ENCODE measurements at regions not wholly inside any gene's neighbourhood (a gene's known extent, or its start where the extent isn't known, plus 50 kb on each side); places are given as distances from the start of the nearest gene placed in this dataset.

DNA sequence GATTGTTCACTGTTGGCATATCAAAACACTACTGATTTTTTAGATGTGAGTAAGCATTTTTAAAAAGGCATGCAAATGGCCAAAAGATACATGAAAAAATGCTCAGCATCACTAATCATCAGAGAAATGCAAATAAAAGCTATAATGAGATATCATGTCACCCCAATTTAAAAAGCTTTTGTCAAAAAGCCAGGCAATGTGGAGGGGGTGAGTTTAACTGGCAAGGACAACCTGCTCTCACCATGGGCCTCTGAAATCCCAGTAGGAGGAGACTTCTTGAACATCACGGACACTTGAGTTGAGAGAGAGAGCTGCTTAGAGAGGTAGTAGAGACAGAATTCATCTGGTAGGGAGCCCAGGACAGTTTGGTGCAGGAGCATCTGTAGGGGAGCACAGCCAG lies 347.1 kb upstream of the MPDZ start:
- DNase-seq = no peak
- no peaks in the 10 kb centered on the region for H3K4me1 ChIP-seq (ENCODE audit: insufficient read depth)
- H3K27me3 ChIP-seq (replicated peaks; ENCODE audit: insufficient read depth) = no peaks in the 10 kb centered on the region; the same call in 1 of the 2 replicates
- no peak overlapping the region for H3K9ac ChIP-seq
- H3F3A ChIP-seq (ENCODE audit: insufficient read depth) = no peaks in the 10 kb centered on the region
- in situ Hi-C loops (cut with MboI) = no loop called here
- no peaks in the 10 kb centered on the region for H4K20me1 ChIP-seq (ENCODE audit: insufficient read depth)
- 65 to 69% methylated on average over 1 of the region's 1 CpG for WGBS, 2 experiments (ENCODE audit: low coverage in 1 of 2, low lambda C conversion rate in 2 of 2, missing lambda C conversion rate in 2 of 2)
- no peak overlapping the region for H3K27ac ChIP-seq
- H2AFZ ChIP-seq = no peak overlapping the region
- H3K79me2 ChIP-seq (ENCODE audit: insufficient read depth) = no peaks in the 10 kb centered on the region
- no peaks in the 10 kb centered on the region for H3K9me2 ChIP-seq (ENCODE audit: insufficient read depth)
- H3K4me3 ChIP-seq = no peak overlapping the region
- TF ChIP-seq EZH2phosphoT487 (IDR thresholded peaks at IDR 0.05; ENCODE audit: insufficient read depth, low read depth) (no peak), EZH2 (IDR thresholded peaks at IDR 0.05; ENCODE audit: insufficient read depth, poor library complexity, severe bottlenecking) (no peak)
- no peak overlapping the region for H3K4me2 ChIP-seq (ENCODE audit: unreplicated experiment)
- H3K9me3 ChIP-seq (ENCODE audit: low read depth) = no peaks in the 10 kb centered on the region
- no peaks in the 10 kb centered on the region for H3K36me3 ChIP-seq (ENCODE audit: low read depth)

- no peaks in the 10 kb centered on the region for H3F3A ChIP-seq (ENCODE audit: insufficient read depth)
- TF ChIP-seq EZH2 (IDR thresholded peaks at IDR 0.05; ENCODE audit: insufficient read depth, poor library complexity, severe bottlenecking) (no peak), EZH2phosphoT487 (IDR thresholded peaks at IDR 0.05; ENCODE audit: insufficient read depth, low read depth) (no peak)
- 23 to 30% methylated on average over 6 of the region's 6 CpGs for WGBS, 2 experiments (ENCODE audit: low coverage in 1 of 2, low lambda C conversion rate in 2 of 2, missing lambda C conversion rate in 2 of 2)
- no peaks in the 10 kb centered on the region for H3K9me2 ChIP-seq (ENCODE audit: insufficient read depth)
- no peak overlapping the region for H3K4me2 ChIP-seq (ENCODE audit: unreplicated experiment)
- no peak overlapping the region for H3K4me3 ChIP-seq
- no peaks in the 10 kb centered on the region for H3K36me3 ChIP-seq (ENCODE audit: low read depth)
- H3K79me2 ChIP-seq (ENCODE audit: insufficient read depth) = no peaks in the 10 kb centered on the region
- in situ Hi-C loops (cut with MboI) = no loop called here
- H3K9me3 ChIP-seq (ENCODE audit: low read depth) = no peaks in the 10 kb centered on the region
- no peaks in the 10 kb centered on the region; the same call in 1 of the 2 replicates for H3K27me3 ChIP-seq (replicated peaks; ENCODE audit: insufficient read depth)
- DNase-seq = no peak
- H3K4me1 ChIP-seq (ENCODE audit: insufficient read depth) = no peaks in the 10 kb centered on the region
- H3K27ac ChIP-seq = no peak overlapping the region
- no peak overlapping the region for H2AFZ ChIP-seq
- H3K9ac ChIP-seq = no peak overlapping the region
- no peaks in the 10 kb centered on the region for H4K20me1 ChIP-seq (ENCODE audit: insufficient read depth)
Observed at GRCh38 chr9:13621872-13622564, 342.5 kb upstream of the MPDZ start.

- no peak for DNase-seq
- Histone ChIP-seq H3K27ac (no peak overlapping the region), H3F3A (ENCODE audit: insufficient read depth) (no peaks in the 10 kb centered on the region), H3K9ac (no peak overlapping the region), H3K4me1 (ENCODE audit: insufficient read depth) (no peaks in the 10 kb centered on the region), H3K9me2 (ENCODE audit: insufficient read depth) (no peaks in the 10 kb centered on the region), H3K4me2 (ENCODE audit: unreplicated experiment) (no peak overlapping the region), H3K27me3 (replicated peaks; ENCODE audit: insufficient read depth) (no peaks in the 10 kb centered on the region), H2AFZ (no peak overlapping the region), H4K20me1 (ENCODE audit: insufficient read depth) (no peaks in the 10 kb centered on the region), H3K4me3 (no peak overlapping the region), H3K9me3 (ENCODE audit: low read depth) (no peaks in the 10 kb centered on the region), H3K79me2 (ENCODE audit: insufficient read depth) (no peaks in the 10 kb centered on the region), H3K36me3 (ENCODE audit: low read depth) (no peaks in the 10 kb centered on the region)
- 9 to 10% methylated on average over 2 of the region's 2 CpGs for WGBS, 2 experiments (ENCODE audit: low coverage in 1 of 2, low lambda C conversion rate in 2 of 2, missing lambda C conversion rate in 2 of 2)
- no peak for TF ChIP-seq EZH2phosphoT487 (IDR thresholded peaks at IDR 0.05; ENCODE audit: insufficient read depth, low read depth)
- no peak for TF ChIP-seq EZH2 (IDR thresholded peaks at IDR 0.05; ENCODE audit: insufficient read depth, poor library complexity, severe bottlenecking)
- in situ Hi-C loops (cut with MboI) = no loop called here
Observed at GRCh38 chr9:13616491-13617035, 337.1 kb upstream of the MPDZ start.

GRCh38 chr9:13615660-13616490 lies 336.4 kb upstream of the MPDZ start:
- WGBS, 2 experiments (ENCODE audit: low coverage in 1 of 2, low lambda C conversion rate in 2 of 2, missing lambda C conversion rate in 2 of 2) = 30 to 31% methylated on average over 7 of the region's 7 CpGs
- no peak for DNase-seq
- H3K27me3 ChIP-seq (replicated peaks; ENCODE audit: insufficient read depth) = no peaks in the 10 kb centered on the region

More at GRCh38 chr9:13615660-13616490, 336.4 kb upstream of the MPDZ start:
- no peaks in the 10 kb centered on the region for H3K9me2 ChIP-seq (ENCODE audit: insufficient read depth)
- no peaks in the 10 kb centered on the region for H3K4me1 ChIP-seq (ENCODE audit: insufficient read depth)
- no peaks in the 10 kb centered on the region for H3K36me3 ChIP-seq (ENCODE audit: low read depth)
- no peak overlapping the region for H3K4me3 ChIP-seq
- H3K27ac ChIP-seq = no peak overlapping the region
- in situ Hi-C loops (cut with MboI) = no loop called here
- no peak overlapping the region for H3K4me2 ChIP-seq (ENCODE audit: unreplicated experiment)
- H2AFZ ChIP-seq = no peak overlapping the region
- TF ChIP-seq EZH2 (IDR thresholded peaks at IDR 0.05; ENCODE audit: insufficient read depth, poor library complexity, severe bottlenecking) (no peak), EZH2phosphoT487 (IDR thresholded peaks at IDR 0.05; ENCODE audit: insufficient read depth, low read depth) (no peak)
- no peaks in the 10 kb centered on the region for H4K20me1 ChIP-seq (ENCODE audit: insufficient read depth)
- no peaks in the 10 kb centered on the region for H3K79me2 ChIP-seq (ENCODE audit: insufficient read depth)
- no peaks in the 10 kb centered on the region for H3K9me3 ChIP-seq (ENCODE audit: low read depth)
- no peak overlapping the region for H3K9ac ChIP-seq
- H3F3A ChIP-seq (ENCODE audit: insufficient read depth) = no peaks in the 10 kb centered on the region

All from GM23248 (cell line).